Activated naive CD4-positive, alpha-beta T cell treated with anti-CD3 and anti-CD28 coated beads, Interleukin-2, amount 50 U/mL, for 16 hours (primary cell): ENCODE measurements at regions not wholly inside any gene's neighbourhood (a gene's known extent, or its start where the extent isn't known, plus 50 kb on each side); places are given as distances from the start of the nearest gene placed in this dataset.
"Not testable (repeated sequence)": the region's sequence is repeated elsewhere in the genome, so short reads cannot be mapped to it uniquely, and the experiment has no call there.

ENCODE experiments used
- DNase-seq: peaks from one replicate; pipeline ENCODE4 v3.0.0-alpha.2; 2020

DNA sequence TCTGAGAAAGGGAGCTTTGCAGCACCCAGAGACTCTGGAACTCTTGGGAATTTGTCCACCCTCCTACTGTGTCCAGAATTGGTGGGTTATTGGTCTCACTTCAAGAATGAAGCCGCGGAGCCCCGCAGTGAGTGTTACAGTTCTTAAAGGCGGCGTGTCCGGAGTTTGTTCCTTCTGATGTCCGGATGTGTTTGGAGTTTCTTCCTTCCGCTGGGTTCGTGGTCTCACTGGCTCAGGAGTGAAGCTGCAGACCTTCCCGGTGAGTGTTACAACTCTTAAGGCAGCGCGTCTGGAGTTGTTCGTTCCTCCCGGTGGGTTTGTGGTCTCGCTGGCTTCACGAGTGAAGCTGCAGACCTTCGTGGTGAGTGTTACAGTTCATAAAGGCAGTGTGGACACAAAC, 824.7 kb downstream of the LRRTM4 start:
- DNase-seq: not testable (repeated sequence)

DNA sequence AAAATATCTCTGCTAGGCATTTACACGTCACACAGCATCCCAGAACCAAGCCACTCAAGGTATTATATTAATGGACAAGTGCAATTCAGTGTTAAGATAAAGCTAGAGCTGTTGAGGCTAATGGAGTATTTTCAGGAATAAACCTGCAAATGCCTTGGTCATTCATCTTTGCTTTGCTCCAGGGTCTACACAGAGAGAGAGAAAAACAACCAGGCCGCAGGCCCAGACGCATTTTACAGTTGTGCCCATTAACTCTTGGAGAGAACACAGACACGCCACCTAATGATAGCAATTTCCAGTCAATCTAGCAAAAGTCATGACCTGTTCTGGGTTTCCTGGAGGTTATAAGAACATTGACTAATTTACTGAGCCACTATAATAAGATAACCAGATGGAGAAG, 829.3 kb downstream of the LRRTM4 start:
- DNase-seq: no peak

DNA sequence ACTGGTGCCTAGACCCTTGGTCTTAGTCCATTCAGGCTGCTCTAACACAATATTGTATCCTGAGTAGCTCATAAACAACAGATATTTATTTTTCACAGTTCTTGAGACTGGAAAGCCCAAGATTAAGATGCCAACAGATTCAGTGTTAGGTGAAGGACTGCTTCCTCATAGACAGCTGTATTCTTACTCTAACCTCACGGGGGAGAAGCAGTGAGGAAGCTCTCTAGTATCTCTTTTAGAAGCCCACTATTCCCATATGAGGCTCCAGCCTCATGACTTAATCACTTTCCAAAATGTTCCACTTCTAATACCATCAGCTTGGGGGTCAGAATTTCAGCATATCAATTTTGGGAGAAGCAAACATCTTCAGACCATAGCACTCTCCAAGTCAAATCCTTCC, 833.4 kb downstream of the LRRTM4 start:
- no peak for DNase-seq

DNA sequence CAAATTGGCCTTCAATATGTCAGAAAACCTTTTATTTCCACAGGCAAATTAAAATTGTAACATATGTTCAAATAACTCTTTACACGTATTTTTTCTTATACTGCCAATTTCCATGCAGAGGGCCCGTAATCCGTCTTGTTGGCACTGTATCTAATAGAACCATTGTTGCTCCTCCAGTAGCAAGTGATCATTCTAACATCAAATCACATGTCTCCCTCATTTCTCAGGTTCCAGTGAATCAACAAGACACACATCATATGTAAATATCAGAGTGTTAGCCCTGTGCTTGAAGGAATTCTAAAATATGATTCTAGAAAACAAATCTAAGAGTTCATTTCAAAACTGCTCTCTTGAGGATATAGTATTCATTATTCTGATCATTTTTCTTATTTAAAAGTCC, 834.3 kb downstream of the LRRTM4 start:
- no peak for DNase-seq

DNA sequence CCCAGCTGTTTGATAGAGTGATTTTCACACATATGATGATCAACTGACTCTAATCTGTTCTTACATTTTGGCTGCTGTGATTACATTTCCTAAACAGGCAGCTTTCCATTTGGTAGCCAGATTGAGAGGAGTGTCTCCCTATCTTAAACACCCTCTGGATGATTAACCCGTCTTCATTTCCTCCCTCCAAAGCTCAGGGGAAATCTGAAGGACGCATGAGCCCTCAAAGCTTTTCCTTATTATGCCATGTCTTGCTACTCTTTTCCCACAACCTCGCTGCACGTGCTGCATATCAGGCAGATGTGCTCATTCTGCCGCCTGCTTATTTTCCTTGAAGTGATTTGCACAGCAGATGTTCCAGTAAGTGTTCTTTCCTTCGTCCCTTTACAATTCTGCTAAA, 837.4 kb downstream of the LRRTM4 start:
- DNase-seq: no peak

DNA sequence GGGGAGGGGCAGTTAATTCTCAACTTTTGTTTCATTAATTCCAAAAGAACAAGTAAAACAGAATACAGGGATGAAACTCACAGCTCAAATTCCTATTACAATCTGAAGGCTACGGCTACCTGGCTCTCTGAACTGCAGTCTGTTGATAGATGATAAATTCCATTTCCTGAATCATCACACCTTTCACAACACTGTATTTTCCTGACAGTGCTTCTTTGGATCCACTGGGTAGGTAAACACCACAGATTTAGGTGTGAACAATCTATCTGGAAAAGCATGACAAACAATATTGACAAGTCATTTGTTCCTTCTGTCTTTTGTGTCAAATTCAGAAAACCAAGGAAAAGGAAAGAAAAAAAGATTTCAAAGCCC, 843.2 kb downstream of the LRRTM4 start:
- DNase-seq: no peak

DNA sequence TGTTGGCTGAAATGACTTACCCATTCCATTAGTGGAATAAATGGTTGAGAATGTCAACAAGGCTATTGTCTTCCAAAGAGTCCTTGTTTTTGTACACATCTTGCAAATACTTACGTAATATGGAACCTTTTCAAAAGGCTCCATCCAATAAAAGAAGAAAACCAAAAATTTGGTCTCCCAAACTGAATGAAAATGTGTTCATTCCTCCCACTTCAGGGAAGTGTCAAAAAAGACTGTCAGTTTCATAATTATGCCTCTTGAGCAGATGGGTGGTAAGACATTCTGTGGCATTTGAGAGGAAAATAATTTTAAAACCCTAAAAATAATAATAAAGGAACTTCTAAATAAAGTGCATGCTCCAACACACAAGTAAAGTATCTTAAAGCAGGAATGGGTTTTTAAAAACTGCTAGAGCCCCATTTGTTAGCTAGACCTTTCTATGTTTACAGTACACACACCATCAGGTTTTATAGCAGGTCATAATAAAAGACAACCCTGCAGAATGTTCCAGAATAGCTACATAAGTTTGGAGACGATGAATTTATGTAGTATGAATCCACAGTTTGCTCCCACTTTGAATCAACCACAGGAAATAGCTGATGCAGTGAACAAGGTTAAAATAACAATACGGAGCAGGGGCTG, 843.7 kb downstream of the LRRTM4 start:
- DNase-seq: no peak

DNA sequence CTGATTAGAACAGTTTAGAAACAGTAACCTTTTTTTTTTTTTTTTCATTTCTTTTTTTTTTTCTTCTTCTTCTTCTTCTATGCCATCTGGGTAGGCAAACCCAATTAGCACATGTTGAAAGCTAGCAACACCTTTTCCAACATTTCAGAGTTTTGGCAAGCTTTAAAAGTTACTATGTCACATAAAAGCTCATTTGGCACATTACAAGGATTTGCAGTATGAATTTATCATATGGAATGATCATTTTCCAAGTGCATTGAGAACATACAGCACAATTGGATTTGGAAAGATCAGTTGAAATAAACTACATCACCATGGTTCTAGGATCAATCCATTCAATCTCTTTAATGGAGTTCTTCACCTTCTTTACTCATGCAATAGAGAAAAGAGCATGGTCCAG, 847.0 kb downstream of the LRRTM4 start:
- DNase-seq: no peak

DNA sequence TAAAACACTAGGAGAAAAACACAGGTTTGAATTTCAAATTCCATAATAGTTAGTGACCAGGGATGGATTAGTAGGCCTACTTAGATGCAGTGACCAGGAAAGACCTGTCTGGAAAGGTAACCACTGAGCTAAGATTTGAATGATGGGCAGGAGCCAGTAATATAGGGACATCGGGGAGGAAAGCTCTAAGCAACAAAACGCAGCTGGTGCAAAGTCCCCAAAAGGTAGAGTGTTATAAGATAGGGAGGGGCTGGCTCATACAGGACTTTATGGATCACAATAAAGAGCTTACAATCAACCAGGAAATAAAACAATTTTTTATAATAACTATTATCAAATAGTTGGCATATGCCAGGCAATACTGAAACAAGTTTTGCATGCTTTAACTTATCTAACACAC, 849.4 kb downstream of the LRRTM4 start:
- DNase-seq: no peak

GRCh38 chr2:76669966-76670465, 852.2 kb downstream of the LRRTM4 start:
- no peak for DNase-seq

GRCh38 chr2:76668279-76668678, 853.9 kb downstream of the LRRTM4 start:
- DNase-seq: no peak

GRCh38 chr2:76667821-76668271, 854.3 kb downstream of the LRRTM4 start:
- DNase-seq: no peak

DNA sequence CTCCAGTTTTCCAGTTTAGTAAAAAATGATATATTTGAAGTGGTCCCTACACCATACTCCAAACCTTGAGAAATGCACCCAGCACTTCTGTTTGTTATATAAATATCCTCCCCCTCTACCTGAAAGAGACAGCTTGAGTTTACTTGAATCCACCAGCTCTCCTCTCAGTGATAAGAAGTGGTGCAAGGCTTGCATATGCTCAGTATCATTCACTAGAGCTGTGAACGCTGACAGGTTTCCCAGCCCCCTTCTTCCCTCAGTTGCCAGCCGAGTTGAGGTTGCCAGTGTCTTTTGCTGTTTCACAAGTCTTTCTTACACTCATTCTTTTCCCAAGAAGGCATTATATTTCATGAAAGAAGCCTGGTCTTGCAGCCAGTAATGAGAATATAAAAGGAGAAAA, 880.0 kb downstream of the LRRTM4 start:
- DNase-seq: no peak

DNA sequence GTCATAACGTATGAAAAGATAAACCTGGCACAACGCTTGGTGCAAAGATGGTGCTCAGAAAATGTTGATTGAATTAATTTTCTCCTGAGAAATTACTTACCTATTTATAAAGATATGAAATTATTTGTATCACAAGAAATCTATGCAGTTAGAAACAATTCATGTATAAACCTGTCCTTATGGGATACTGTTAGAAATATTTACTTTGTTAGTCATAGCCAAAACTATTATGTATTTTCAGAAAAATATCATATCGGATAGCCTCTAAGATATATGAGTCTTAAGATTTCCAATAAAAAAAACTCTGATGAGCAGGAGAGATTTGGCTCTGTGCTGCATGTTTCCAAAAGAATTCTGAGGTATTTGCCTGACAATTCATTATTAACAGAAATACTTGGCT, 880.7 kb downstream of the LRRTM4 start:
- DNase-seq: no peak

- no peak for DNase-seq
Measured at GRCh38 chr2:76640905-76641304, 881.3 kb downstream of the LRRTM4 start.

GRCh38 chr2:76639171-76639680, 883.0 kb downstream of the LRRTM4 start:
- no peak for DNase-seq

DNA sequence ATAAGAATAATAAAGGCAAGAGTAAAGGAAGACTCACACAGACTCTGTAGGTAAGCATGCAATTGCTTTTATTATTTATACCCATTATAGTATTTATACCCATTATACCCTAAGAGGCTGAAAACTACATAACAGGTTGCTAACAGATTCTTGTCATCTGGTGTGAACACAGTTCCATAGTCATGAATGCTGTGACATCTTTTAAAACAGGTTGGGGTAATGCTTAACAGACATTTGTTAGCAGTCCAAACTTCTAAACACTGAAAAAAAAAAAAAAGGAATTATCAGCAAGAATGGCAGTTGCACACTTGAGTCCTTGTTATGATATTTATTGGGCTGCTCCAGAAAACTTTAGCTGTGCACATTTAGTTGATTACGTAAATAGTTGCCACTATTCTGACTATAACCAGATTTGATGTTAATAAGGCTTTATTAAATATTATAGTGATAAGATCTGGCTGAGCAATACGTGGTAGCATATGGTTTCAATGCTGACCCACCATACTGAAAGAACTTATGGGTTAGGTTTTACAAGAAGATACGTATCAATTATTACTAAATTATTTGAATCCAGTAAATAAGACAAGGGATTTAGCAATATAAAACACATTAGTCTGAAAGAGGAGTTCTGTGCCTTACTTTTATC, 888.8 kb downstream of the LRRTM4 start:
- no peak for DNase-seq

- DNase-seq: no peak
Measured at GRCh38 chr2:76625101-76625500, 897.1 kb downstream of the LRRTM4 start.

DNA sequence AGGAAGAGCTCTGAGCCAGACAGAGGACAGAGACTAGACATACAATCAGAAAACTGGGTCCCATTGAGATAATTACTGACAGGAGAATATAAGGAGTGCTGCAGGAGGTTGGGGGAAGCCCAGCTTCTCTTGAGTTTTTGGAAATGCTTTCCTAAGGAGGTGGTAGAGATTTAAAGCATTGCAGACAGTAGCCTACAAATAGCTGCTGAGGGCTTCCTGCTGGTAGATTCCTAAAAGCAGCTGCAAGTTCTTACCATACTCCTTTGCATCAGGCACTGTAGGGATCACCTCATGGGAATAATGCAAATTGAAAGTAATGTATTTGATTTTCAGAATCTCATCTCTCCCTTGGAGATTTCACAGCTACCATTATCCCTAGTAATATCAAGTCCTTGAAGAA, 902.6 kb upstream of the GCFC2 start:
- no peak for DNase-seq

GRCh38 chr2:76612764-76613163, 902.0 kb upstream of the GCFC2 start:
- DNase-seq: no peak

- no peak for DNase-seq
Measured at GRCh38 chr2:76610451-76610850, 899.7 kb upstream of the GCFC2 start.

GRCh38 chr2:76599732-76600368, 889.1 kb upstream of the GCFC2 start:
- no peak for DNase-seq

GRCh38 chr2:76584474-76584873, 873.8 kb upstream of the GCFC2 start:
- no peak for DNase-seq

DNA sequence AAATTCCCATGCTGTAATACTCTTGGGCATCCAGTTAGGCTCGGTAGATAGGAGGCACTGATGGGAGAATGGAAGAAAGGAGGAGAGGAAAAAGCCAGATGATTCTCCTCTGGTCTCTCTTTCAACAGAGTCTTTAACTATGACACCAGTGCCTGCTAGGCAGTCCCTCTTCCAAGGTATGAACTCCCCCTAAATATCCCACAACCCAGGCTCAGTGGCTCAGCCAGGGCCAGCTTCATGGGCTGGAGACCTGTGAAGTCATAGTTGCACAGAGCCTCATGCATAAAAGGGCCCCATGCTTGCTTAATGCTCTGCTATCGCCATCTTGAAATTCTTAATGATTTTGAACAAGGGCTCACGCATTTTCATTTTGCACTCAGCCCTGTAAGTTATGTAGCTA, 869.2 kb upstream of the GCFC2 start:
- DNase-seq: no peak
